Medulla oblongata (tissue), 1 donor: ENCODE measurements at regions not wholly inside any gene's neighbourhood (a gene's known extent, or its start where the extent isn't known, plus 50 kb on each side); places are given as distances from the start of the nearest gene placed in this dataset.

Experiments used
- DNase-seq: peaks from one replicate; pipeline ENCODE4 v3.0.0-alpha.2; 2015; ENCODE audit errors: extremely low spot score

GRCh38 chr17:6940186-6940649, 55.6 kb upstream of the ALOX12 start:
- DNase-seq: peak; percentile 60

GRCh38 chr17:6941989-6942388, 53.9 kb upstream of the ALOX12 start:
- DNase-seq: no peak

- no peak for DNase-seq
Observed at GRCh38 chr17:6943406-6943805, 52.4 kb upstream of the ALOX12 start.
